Heart left ventricle (tissue), 16 donors: ENCODE measurements at regions not wholly inside any gene's neighbourhood (a gene's known extent, or its start where the extent isn't known, plus 50 kb on each side); places are given as distances from the start of the nearest gene placed in this dataset.

Experiments
- ATAC-seq, 4 donors: fragments of 200-7000 bp; cut with Tn5 transposase; one replicate each; pipeline ENCODE4 v1.9.1; 2020 to 2022; ENCODE audit warnings: moderate library complexity in 4 of 4, mild to moderate bottlenecking in 3 of 4, moderate number of reproducible peaks in 1 of 4
- DNase-seq, 5 donors: peaks; one replicate each; pipeline ENCODE4 v3.0.0-alpha.2; 2020
- H3K27ac ChIP-seq, 12 donors: fragments of 200-600 bp; sonication (generic) in 4 of 12; one replicate each; pipeline versions ENCODE4 v1.5.0 to v1.8.0; 2016 to 2022; ENCODE audit warnings: mild to moderate bottlenecking in 2 of 12
- H3K27me3 ChIP-seq, 9 donors: fragments of 200-600 bp; sonication (generic) in 2 of 9; one replicate each; pipeline versions ENCODE4 v1.5.1 to v1.8.0; 2016 to 2022; ENCODE audit warnings: mild to moderate bottlenecking in 3 of 9
- H3K36me3 ChIP-seq, 9 donors: fragments of 200-600 bp; sonication (generic) in 2 of 9; one replicate each; pipeline versions ENCODE4 v1.5.0 to v1.8.0; 2018 to 2022; ENCODE audit warnings: mild to moderate bottlenecking in 2 of 9
- H3K4me1 ChIP-seq, 12 donors: fragments of 200-600 bp; sonication (generic) in 4 of 12; one replicate each; pipeline versions ENCODE4 v1.5.0 to v1.8.0; 2016 to 2022; ENCODE audit warnings: mild to moderate bottlenecking in 3 of 12
- H3K4me3 ChIP-seq, 12 donors: fragments of 200-600 bp; sonication (generic) in 4 of 12; one replicate each; pipeline versions ENCODE4 v1.5.0 to v1.8.0; 2017 to 2022; ENCODE audit warnings: mild to moderate bottlenecking in 9 of 12, moderate library complexity in 4 of 12
- H3K9me3 ChIP-seq, 12 donors: fragments of 200-600 bp; sonication (generic) in 4 of 12; one replicate each; pipeline versions ENCODE4 v1.5.0 to v1.8.0; 2016 to 2022; ENCODE audit warnings: mild to moderate bottlenecking in 1 of 12
- CTCF ChIP-seq, 12 donors: fragments of 200-600 bp; sonication (generic) in 4 of 12; IDR thresholded peaks; one replicate each; pipeline versions ENCODE4 v1.5.0 to v1.8.0; 2018 to 2022; ENCODE audit warnings: antibody characterized with exemption in 12 of 12, mild to moderate bottlenecking in 5 of 12
- POLR2A ChIP-seq, 2 donors: fragments of 450-650 bp; IDR thresholded peaks; one replicate each; pipeline ENCODE4 v1.6.1; 2017; ENCODE audit warnings: antibody characterized with exemption in 2 of 2, mild to moderate bottlenecking in 2 of 2, moderate library complexity in 2 of 2
- WGBS, 4 donors: extraction: QIAGEN DNeasy Blood & Tissue Kit in 2 of 4; methylation state at CpG; one replicate each; pipeline versions ENCODE4 v1.1.5 to v1.1.7; 2013 to 2018; 5-methylcytosine and 5-hydroxymethylcytosine counted together
- intact Hi-C, 10 donors: fragments of 100-400 bp; cut with DNase I; formaldehyde crosslinking; loops; one replicate each; pipeline versions ENCODE4 v1.11.1 to v1.14.2; 2022
- donor health status: ischemic (EF 13 %, LVEDD 7.1; RV severe dilation, severe dysfunction).
- donor health status: healthy with polysubstance abuse.
- donor health status: DM: no; HTN: yes; CAD: no.
- donor health status: DM: no; HTN: no; CAD: no.
- donor health status: ischemic (EF 25% LVEDD 6.9; RV normal size, moderate dysfunction).
- donor health status: ischemic (EF 25% LVEDD 5.7; RV mildly dilated, moderate dysfunction).
- donor health status: healthy.
- donor health status: DM: yes; HTN: yes; CAD: no.
- donor health status: ischemic (EF 35%, LVEDD 5.7; RV mildly dilated, moderate dysfunction).
- donor health status: nonischemic (EF 11% LVEDD 7.7; RV severe dilation, severe dysfunction).
- donor health status: DM: yes; HTN: yes; CAD: no.
- donor health status: PGD.
- donor health status: ischemic (EF 29% LVEDD 5.4; RV normal size, mild dysfunction).
- donor health status: nonischemic (EF 23%, LVEDD 6.1; RV moderate dilation, normal function).

- DNase-seq (no peak), ATAC-seq (no peak)
- Histone ChIP-seq H3K27ac (no peak overlapping the region), H3K36me3 (no peaks in the 10 kb centered on the region), H3K9me3 (peaks cover 0 to 19% (median 6%) of the 10 kb centered on the region in 12 donors), H3K27me3 (peaks cover 0 to 5% (median 0%) of the 10 kb centered on the region in 9 donors), H3K4me1 (no peaks in the 10 kb centered on the region), H3K4me3 (no peak overlapping the region)
- WGBS, 4 donors = 81 to 87% (median 84%) methylated on average over 1 of the region's 1 CpG
- TF ChIP-seq POLR2A (IDR thresholded peaks at IDR 0.05) (no peak), CTCF (IDR thresholded peaks at IDR 0.05) (no peak)
- intact Hi-C loops = no loop called here
Observed at GRCh38 chr14:98792171-98792570, 479.8 kb downstream of the BCL11B start.

- no peaks in the 10 kb centered on the region for H3K4me1 ChIP-seq
- WGBS, 4 donors = 61 to 63% (median 62%) methylated on average over 4 of the region's 4 CpGs
- no peaks in the 10 kb centered on the region for H3K36me3 ChIP-seq
- no peak for ATAC-seq
- TF ChIP-seq CTCF (IDR thresholded peaks at IDR 0.05) (no peak), POLR2A (IDR thresholded peaks at IDR 0.05) (no peak)
- H3K4me3 ChIP-seq = no peak overlapping the region
- DNase-seq = no peak
- peaks cover 0 to 19% (median 6%) of the 10 kb centered on the region in 12 donors for H3K9me3 ChIP-seq
- peaks cover 0 to 5% (median 0%) of the 10 kb centered on the region in 9 donors for H3K27me3 ChIP-seq
- intact Hi-C loops = no loop called here
- no peak overlapping the region for H3K27ac ChIP-seq
Observed at GRCh38 chr14:98798099-98798498, 473.9 kb downstream of the BCL11B start.

- no peak overlapping the region for H3K27ac ChIP-seq
- ATAC-seq = no peak
- H3K27me3 ChIP-seq = peaks cover 0 to 5% (median 0%) of the 10 kb centered on the region in 9 donors
- 59 to 65% (median 60%) methylated on average over 4 of the region's 4 CpGs for WGBS, 4 donors
- no peak for TF ChIP-seq CTCF (IDR thresholded peaks at IDR 0.05)
- no peak for TF ChIP-seq POLR2A (IDR thresholded peaks at IDR 0.05)
- H3K4me3 ChIP-seq = no peak overlapping the region
- no peak for DNase-seq
- no peaks in the 10 kb centered on the region for H3K4me1 ChIP-seq
- H3K36me3 ChIP-seq = no peaks in the 10 kb centered on the region
- peaks cover 0 to 3% (median 0%) of the 10 kb centered on the region in 12 donors for H3K9me3 ChIP-seq
- intact Hi-C loops = no loop called here
Observed at GRCh38 chr14:98799891-98800290, 472.1 kb downstream of the BCL11B start.

- ATAC-seq = no peak
- Histone ChIP-seq H3K4me3 (no peak overlapping the region), H3K27ac (no peak overlapping the region), H3K4me1 (no peaks in the 10 kb centered on the region), H3K27me3 (peaks cover 0 to 5% (median 0%) of the 10 kb centered on the region in 9 donors), H3K36me3 (no peaks in the 10 kb centered on the region), H3K9me3 (no peaks in the 10 kb centered on the region)
- intact Hi-C loops = no loop called here
- no peak for TF ChIP-seq POLR2A (IDR thresholded peaks at IDR 0.05)
- TF ChIP-seq CTCF (IDR thresholded peaks at IDR 0.05) = no peak
- DNase-seq = no peak
- 71 to 82% (median 73%) methylated on average over 9 of the region's 9 CpGs for WGBS, 4 donors
Observed at GRCh38 chr14:98802044-98802443, 470.0 kb downstream of the BCL11B start.
